GOT3 (cell line): ENCODE measurements at regions not wholly inside any gene's neighbourhood (a gene's known extent, or its start where the extent isn't known, plus 50 kb on each side); places are given as distances from the start of the nearest gene placed in this dataset.

Experiments used
- DNase-seq: peaks from one replicate; lab custom pipeline; 2025; ENCODE audit warnings: mixed read lengths; lab: John Stamatoyannopoulos, UW

DNA sequence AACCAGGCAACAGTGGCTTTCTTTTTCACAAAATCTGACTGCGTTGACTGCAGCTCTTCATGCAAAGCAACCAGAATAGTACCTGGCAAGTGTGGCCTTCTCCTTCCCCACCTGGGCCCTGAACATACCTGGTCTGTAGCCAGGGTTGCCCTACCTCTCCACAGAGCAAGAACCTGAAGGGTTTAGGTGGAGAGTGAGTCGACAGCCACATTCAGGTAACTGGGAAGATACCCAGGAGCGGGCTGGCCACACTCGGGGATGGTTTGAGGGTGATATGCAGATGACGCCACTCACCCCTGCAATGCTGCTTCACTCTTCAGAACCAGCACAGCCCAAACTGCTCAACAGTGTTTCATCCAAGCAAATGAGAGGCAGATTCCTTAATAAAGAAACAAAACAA lies 117.3 kb downstream of the TTC32 start:
- no peak for DNase-seq

DNA sequence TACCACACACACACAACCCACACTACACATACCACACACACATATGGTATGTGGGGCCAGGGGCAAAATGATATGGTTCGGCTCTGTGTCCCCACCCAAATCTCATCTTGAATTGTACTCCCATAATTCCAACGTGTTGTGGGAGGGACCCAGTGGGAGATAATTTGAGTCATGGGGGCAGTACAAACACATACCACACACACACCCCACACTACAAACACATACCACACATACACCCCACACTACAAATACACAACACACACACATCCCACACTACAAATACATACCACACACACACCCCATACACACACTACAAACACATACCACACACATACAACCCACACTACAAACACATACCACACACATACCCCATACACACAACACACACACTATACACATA lies 117.8 kb downstream of the TTC32 start:
- no peak for DNase-seq

DNA sequence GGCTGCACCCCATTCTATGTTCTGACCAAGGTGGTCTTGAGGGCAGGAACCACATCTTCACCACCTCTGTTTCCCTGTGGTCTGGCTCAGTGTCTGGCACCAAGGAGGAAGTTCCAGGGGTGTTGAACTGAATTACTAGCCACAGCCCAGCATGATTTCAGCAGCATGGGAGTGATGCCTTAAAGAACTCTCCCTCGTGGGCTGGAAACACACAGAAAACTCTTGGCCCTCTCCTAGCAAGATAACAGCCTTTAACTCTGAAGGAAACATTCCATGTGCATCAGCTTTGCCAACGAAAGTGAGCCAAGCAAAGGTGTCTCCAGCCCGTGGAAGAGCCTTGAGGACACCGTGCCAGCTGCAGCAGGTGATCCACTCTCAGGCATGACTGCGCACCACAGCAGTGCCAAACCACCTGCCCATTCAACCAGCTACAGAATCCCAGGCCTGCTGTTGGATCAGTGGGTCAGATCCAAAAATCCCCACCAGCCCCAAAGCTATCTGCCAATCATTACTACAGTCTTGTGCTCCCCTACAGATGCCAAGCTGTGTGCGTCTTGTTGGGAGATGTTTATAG lies 124.8 kb downstream of the TTC32 start:
- DNase-seq = no peak

DNA sequence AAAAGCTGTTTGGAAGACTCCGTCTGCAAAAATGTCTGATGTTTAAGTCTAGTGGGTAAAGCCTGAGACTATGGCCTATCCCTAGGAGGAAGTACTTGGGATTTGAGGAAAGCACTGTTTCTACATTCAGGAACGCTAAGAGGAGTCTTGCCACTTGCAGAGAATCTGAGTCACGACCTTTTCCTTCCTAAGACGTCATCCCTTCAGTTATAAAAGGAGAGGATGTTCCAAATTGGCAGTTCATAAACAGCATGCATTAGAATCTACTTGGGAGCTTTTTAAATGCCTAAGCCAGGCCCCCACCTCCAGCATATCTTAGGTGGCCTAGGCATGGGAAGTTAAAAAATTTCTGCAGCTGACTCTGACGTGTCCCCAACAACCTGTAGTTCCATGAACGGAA lies 125.9 kb downstream of the TTC32 start:
- no peak for DNase-seq

DNA sequence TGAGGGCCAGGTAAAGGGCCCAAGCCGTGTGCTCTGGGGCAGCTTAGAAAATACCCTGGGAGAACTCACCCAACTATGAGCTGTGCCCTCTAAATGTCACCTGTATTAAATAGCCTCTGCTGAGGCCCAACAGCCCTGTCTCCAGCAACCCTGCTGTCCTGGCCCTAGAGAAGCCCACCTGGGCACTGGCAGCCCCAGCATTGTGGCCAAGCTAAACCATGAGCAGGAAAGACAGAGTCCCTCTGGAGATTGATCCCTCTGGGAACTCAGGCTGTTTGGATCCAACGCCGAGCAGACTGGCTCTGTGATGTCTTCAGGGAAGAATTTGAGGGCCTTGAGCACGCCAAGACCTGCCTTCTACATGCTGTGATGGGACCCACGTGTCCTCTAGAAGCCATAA lies 126.5 kb downstream of the TTC32 start:
- no peak for DNase-seq

DNA sequence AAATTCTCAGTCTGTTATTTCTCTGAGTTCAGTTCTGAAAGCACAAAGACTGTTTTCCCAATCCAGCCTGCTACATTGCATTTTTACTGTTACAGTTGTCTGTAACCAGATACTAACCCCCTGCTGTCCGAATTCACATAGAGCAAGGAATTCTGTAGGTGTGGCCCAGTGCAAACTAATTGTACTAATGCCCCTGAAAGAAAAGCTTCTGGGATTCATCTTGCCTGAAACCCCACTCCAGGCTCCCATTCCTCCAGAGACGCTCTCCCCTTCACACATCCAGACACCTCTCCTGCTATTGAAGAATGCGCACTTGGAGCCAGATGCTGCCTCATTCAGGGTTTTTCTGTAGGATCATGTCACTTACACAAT lies 127.0 kb downstream of the TTC32 start:
- no peak for DNase-seq

DNA sequence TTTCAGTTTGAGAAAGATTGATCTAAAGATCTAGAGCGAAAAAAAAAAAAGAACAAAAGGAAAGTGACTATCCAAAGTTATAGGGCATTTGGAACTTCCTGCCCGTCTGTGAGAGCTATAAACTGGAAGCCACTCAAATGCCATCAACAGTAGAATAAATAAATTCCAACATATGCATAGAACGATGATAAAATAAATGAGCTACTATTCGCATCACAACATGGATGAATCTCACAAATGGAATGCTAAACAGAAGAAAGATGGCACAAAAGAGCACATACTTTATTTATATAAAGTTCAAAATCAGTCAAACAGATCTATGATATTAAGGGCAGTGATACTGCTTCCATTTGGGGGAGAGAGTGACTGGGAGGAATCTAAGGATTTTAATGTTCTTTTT lies 128.8 kb downstream of the TTC32 start:
- DNase-seq = no peak

DNA sequence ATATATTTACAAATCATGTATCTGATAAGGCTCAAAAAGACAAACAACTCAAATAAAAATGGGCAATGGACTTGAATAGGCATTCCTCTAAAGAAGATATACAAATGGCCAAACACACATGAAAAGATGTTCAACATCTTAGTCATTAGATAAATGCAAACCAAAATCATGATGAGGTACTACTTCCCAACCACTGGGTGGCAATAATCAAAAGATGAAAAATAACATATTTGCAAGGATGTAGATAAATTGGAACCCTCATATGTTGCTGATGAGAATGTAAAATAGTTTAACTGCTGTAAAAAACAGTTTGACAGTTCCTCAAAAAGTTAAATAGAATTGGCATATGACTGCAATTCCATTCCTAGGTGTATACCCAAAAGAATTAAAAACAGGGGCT lies 132.3 kb downstream of the TTC32 start:
- DNase-seq = no peak

DNA sequence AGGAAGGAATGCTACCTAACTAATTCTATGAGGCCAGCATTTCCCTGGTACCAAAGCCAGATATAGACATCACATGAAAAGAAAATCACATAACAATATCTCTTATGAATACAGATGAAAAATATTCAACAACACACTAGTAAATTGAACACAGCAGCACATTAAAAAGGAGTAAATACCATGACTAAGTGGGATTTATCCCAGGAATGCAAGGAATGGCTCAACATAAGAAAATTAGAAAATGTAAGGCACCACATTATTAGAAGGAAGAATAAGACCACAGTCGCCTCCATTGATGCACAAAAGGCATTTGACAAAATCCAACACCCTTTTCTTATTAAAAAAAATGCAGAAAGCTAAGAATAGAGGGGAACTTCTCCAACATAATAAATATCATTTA lies 133.9 kb downstream of the TTC32 start:
- DNase-seq = no peak

DNA sequence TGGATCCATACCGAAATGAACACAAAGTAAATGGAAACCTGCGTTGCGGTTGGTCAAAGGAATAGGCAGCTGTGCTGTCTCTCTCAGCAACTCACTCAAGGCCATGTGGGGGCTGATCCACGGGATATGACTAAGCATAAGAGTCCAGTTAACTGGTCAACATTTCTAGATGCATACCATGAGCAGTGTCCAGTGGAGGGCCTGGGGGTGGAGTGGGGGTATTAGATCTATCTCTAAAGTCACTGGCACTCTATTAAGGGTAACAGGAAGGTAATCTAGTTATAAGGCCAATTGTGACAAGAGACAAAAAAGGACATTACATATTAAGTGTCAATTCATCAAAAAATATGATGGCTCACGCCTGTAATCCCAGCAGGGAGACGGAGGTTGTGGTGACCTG lies 136.8 kb downstream of the TTC32 start:
- DNase-seq = no peak

DNA sequence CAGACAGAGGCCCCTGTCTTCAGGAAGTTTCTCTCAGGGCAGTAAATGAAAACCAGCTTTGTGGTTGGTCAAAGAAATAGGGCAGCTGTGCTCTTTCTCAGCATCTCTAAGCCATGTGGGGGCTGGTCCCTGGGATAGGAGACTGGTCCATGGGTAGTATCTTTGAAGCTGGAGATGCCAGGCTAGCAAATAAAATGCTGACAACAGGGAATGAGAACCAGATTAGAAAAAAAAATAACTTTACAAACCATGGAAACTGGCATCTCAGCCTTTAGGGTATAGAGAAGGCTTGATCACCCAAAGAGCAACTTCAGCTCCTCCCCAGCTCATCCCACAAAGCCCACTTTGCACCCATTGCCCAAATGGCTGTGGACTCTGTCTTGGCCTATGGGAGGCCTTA lies 138.1 kb downstream of the TTC32 start:
- DNase-seq = no peak

DNA sequence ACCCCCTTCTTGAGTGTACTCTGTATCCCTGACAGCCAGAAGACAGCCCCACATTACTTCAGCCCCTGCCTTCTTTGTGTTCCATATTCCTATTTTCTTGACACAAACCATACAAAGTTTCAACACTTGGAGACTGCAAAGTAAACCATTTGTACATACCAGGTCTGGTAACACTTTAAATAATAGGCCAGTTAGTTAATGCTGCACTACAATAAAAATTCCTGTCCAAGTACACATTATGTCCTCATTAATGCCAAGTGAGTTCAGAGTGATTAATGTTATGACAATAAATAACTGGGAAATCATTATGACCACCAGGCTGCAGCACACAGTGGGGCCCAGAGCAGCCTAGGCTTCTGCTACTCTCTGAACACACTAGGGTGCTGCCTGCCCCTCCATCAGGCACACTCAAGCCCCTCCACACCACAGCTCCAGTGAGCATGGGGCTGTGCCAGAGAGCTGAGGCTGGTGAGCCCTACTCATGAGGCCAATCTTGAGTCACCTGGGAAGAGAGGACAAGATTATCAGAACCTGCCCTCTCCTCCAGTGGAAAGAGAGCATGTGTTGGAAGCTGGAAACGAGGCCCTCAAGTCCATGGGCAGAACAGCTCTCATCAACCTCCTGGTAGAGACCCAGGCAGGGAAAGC lies 138.7 kb downstream of the TTC32 start:
- DNase-seq = no peak

DNA sequence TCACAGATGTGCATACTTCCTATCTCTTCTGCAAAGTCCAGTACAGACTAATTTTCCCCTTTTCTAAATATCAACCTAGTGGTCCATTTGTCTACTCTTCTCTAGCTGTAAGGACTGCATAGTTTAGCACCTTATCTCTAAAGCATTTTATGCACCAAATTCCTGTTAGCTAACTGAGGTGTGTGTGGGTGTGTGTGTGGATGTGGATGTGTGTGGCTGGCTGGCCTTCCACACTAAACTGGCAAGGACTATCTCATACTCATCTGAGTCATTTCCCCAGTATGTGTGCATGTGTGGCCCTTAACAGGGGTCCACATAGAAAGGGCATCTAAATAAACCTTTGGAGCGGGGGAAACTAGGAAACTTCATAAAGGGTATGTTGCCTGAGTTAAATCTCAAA lies 139.6 kb downstream of the TTC32 start:
- no peak for DNase-seq

DNA sequence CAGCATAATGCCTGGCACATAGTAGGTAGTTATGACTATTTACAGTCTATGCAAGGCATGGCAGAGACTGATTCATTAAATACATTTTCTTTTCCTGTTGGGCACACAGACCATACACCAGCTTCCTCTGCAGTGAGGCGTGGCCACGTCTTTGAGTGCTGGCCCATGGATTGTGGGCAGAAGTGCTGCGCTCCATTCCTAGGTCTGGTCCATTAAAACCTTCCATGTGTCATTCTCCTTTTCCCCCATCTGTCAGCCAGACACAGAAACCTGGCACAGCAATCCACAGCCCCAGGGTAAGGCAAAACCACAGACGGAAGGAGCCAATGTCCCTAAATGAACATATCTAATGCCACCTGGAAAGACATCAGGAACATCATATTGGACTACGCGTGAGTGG lies 141.9 kb downstream of the TTC32 start:
- no peak for DNase-seq

DNA sequence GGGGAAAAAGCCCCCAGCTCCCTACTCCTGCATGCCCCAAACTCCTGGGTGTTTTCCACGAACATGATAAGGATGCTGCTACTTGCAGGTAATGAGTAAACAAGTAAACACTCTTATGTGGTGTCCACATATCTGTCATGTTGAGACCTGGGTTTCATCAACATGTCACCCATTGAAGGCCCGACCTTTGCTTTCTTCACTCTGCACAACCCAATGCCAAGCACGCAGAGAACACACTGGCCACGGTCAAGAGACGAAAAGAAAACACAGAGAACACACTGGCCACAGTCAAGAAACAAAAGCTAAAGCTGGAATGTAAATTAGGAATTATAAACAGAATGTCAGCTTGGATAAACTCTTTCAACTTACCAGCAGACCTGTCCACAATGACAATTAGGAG lies 143.1 kb downstream of the TTC32 start:
- DNase-seq = no peak

DNA sequence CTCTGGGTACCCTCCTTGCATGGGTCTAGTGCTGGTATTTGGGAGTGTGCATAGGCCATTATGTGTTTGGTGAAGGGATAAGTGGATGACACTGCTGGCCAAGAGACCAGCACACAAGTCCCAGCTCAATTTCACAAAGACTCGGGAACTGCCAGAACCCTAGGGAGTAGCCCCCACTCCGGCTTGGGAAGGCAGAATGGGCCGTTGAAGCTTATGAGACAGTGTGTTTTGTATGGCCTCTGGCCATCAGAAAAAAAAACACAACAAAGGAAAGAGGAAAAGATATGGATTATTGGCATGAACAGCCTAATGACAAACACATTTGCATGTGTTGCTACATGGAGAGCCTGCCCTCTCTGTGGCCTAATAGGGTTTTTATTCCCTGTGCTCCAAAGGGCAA lies 144.2 kb downstream of the TTC32 start:
- no peak for DNase-seq

DNA sequence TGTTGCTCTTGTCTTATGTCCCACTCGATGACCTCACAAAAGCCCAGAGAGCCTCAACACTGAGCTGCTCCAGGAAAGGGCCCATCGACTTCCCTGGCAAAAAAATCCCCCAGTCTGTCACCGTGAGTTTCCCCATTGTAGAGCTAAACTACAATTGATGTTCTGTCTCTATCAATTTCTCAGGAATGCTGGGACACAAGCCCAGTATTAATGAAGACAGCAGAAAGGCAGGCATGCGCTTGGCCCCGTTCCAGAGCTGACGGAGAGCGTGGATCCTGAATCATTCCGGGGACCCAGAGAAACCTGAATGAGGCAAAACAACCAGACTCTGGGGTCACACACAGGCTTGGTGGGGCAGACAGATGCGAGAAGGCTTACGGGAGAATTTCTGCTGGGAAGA lies 146.9 kb downstream of the TTC32 start:
- no peak for DNase-seq

DNA sequence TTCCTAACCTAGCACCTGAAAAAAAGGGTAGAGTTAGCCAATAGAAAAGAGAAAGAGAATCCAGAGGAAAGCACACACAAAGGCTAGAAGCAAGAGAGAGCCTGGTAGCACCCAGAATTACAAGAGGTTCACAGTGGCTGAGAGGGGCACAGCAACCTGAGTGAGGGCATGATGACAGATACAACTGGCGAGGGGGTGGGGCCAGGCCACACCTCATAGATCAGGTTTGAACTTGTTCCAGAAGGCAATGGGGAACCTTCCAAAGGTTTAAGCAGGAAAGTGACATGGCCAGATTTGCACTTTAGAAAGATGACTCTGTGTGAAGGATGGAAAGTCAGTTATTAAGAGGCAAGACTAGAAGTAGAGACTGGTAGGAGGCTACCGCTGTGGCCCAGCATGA lies 148.0 kb downstream of the TTC32 start:
- DNase-seq = no peak

DNA sequence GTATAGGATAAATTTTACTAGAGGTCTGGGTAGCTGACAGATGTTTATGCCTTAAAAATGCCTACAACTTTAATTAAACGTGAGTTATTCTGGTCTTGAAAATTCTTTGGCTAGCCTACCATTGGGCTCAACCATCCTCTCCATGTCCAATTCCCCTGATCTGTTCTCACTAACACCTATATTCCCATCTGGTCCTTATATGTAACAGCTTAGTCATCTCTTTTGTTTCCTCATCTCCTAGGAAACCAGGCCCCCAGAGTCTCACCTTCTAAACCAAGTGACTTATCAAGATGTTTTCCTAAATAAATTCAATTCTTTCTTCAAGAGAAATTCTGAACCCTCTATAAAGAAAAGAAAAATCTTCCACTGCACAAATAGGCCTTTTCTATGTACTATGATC lies 148.5 kb downstream of the TTC32 start:
- no peak for DNase-seq

DNA sequence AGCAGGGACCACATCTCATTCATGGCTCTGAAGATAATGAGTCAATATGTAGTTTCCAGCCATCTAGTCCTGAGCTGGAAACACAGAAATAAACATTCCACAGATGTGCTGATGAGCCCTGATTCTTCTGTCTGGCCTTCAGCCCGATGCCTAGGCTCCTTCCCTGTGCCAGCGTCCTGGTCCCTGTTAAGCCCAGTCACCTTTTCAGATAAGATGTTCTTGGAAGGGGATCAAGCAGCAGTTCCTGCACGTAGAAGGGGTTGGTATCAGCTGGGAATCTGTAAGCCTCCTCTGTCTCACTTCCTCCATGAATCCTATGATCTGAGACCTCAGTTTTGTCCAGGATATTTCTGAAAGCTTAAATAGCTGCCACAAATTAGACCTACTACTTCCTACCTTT lies 149.3 kb downstream of the TTC32 start:
- no peak for DNase-seq

DNA sequence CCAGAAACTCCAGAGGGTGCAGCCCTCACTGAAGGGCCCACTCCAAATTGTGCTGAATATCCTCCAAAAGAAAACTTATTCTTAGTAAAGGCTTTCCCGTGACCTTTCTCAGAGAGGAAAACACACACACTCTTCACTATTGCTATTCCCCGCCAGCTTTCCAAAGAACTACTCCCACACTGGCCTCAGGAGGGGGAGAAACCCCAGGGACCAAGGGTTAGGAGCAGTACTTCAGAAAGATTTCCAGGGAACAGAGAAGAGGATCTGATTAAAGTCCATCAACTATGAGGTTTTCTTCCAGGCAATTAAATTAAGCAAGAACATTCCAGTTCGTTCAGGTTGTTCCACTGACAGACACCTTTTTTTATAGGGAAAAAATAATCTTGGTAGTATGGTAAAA lies 150.2 kb downstream of the TTC32 start:
- DNase-seq = no peak

DNA sequence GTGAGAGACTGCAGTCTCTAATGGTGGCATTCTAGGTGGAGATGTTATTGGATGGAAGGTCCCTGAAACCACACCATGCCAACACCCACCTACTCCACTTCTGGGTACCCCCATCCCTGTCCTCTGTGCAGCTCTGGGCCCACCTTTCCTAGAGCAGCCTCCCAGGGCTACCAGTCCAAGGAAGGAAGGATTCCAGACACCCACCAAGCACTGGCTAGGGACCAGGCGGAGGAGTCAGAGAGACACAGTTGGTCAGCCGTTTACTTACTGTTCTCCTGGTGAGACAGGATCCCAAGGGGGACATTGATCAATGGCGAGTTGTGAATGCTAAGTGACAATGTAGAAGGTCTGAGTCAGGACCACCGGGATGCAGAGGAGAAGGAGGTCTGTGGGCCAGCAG lies 151.6 kb downstream of the TTC32 start:
- no peak for DNase-seq

DNA sequence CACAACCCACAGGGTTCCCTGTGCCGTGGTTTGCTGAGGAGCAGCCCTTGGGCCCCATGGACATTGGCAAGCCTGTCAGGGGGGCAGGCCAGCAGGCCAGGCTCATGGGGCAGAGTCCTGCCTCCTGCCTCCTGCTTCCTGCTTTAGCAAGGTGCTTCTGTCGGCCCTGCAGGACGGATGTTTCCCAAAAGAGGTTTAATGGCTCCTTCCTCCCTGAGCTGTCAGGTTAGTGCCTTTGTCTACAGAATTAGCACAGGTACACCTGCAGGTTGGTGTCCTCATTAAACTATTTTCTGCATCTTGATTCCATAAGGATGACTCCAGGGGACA lies 152.3 kb downstream of the TTC32 start:
- no peak for DNase-seq

DNA sequence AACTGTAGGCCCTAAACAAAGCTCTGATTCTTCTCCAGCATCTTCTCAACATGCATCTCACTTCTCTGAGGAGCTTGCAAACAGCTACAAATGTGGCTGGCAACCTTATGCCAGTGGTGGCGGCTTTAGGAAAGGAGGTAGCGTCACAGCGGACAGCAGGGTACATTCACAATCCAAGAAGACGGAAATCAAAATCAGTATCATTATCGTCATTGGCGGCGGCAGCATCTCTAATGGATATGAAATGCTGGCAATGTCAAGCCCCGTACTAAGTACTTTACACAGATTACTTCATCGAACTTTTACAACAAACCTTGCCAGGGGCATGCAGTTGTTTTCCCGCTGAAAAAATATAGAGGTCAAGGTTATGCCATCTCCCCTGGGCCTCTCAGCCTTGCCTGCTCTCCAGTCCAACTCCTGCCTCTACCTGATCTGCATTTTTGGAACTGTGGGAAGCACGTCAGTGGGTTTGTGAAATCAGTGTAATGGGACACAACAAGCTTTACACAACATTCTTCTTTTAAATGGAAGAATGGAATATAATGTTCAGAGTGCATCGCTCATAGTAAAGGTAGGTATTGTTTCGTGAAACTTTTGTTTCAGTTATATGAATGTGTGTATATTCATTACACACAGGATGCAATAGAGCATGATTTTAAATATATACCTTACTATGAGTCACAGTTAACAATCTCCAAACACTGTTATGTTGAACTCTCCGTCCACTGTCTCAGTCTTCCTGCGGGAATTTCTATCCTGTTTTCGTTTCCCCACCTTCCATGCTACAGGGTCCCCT lies 152.9 kb downstream of the TTC32 start:
- no peak for DNase-seq
